ENCODE measurements at regions not wholly inside any gene's neighbourhood (a gene's known extent, or its start where the extent isn't known, plus 50 kb on each side); places are given as distances from the start of the nearest gene placed in this dataset.

- TF ChIP-seq PAX5 (IDR thresholded peaks at IDR 0.05; ENCODE audit: insufficient read depth, low read length, severe bottlenecking) (no peak), SPI1 (IDR thresholded peaks at IDR 0.05; ENCODE audit: low read depth, low read length) (no peak), TAF1 (IDR thresholded peaks at IDR 0.05; ENCODE audit: low read depth, low read length) (no peak)
- no peak for DNase-seq (ENCODE audit: insufficient read length, low spot score)
- FAIRE-seq, result no peak
Measured at GRCh38 chr15:69809421-69809820, 288.3 kb downstream of the TLE3 start.

GRCh38 chr15:69810431-69811354 lies 287.0 kb downstream of the TLE3 start:
- no peak for TF ChIP-seq SPI1 (IDR thresholded peaks at IDR 0.05; ENCODE audit: low read depth, low read length)
- no peak for TF ChIP-seq POLR2A (IDR thresholded peaks at IDR 0.05; ENCODE audit: low read depth, low read length)
- no peak for TF ChIP-seq TAF1 (IDR thresholded peaks at IDR 0.05; ENCODE audit: low read depth, low read length)
- TF ChIP-seq POU2F2 (IDR thresholded peaks at IDR 0.05; ENCODE audit: low read depth, low read length), result no peak
- no peak for TF ChIP-seq POLR2AphosphoS5 (IDR thresholded peaks at IDR 0.05; ENCODE audit: low read depth, low read length)
- TF ChIP-seq PAX5 (IDR thresholded peaks at IDR 0.05; ENCODE audit: insufficient read depth, low read length, severe bottlenecking), result no peak
- DNase-seq (ENCODE audit: insufficient read length, low spot score) (no peak), FAIRE-seq (no peak)

DNA sequence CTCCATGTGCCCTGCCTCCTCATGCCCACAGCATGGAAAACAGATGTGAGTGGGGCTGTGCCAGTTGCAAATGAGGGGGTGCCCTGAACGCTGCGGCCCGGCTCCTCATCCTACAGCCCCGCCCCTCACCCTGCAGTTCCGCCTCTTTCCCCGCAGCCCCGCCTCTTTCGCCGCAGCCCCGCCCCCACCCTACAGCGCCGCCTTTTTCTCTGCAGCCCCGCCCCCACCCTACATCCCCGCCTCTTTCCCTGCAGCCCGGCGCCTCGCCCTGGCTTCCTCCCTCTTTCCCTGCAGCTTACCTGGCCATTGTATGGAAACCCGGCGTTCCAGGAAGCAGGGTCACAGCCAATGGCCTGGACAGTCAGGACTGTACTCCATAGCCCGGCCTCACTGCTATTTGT lies 284.9 kb downstream of the TLE3 start:
- no peak for DNase-seq (ENCODE audit: insufficient read length, low spot score)
- TF ChIP-seq POLR2A (IDR thresholded peaks at IDR 0.05; ENCODE audit: low read depth, low read length), result no peak
- no peak for TF ChIP-seq SPI1 (IDR thresholded peaks at IDR 0.05; ENCODE audit: low read depth, low read length)
- TF ChIP-seq TAF1 (IDR thresholded peaks at IDR 0.05; ENCODE audit: low read depth, low read length), result no peak
- TF ChIP-seq POU2F2 (IDR thresholded peaks at IDR 0.05; ENCODE audit: low read depth, low read length), result no peak
- no peak for TF ChIP-seq PAX5 (IDR thresholded peaks at IDR 0.05; ENCODE audit: insufficient read depth, low read length, severe bottlenecking)
- no peak for TF ChIP-seq POLR2AphosphoS5 (IDR thresholded peaks at IDR 0.05; ENCODE audit: low read depth, low read length)
- no peak for FAIRE-seq

DNA sequence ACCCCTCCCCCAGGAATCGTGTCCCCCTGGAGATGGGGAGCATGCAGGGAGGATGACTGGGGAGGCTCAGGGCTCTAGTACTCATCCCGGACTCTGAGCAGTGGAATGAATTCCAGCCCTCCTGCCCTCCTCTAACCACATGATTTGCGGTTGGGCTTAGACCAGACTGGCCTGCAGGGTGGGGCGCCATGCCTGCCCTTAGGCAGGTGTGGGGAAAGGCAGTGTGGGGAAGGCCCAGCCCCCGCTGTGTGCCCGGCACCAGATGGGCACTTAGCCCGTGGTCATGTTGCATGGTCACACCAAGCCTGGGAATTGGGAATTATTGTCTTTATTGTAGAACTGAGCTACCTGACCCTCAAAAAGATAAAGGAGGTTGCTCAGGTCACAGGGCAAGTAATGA lies 283.8 kb downstream of the TLE3 start:
- no peak for FAIRE-seq
- TF ChIP-seq PAX5 (IDR thresholded peaks at IDR 0.05; ENCODE audit: insufficient read depth, low read length, severe bottlenecking) (no peak), POU2F2 (IDR thresholded peaks at IDR 0.05; ENCODE audit: low read depth, low read length) (no peak), TAF1 (IDR thresholded peaks at IDR 0.05; ENCODE audit: low read depth, low read length) (no peak)
- DNase-seq (ENCODE audit: insufficient read length, low spot score), result no peak

DNA sequence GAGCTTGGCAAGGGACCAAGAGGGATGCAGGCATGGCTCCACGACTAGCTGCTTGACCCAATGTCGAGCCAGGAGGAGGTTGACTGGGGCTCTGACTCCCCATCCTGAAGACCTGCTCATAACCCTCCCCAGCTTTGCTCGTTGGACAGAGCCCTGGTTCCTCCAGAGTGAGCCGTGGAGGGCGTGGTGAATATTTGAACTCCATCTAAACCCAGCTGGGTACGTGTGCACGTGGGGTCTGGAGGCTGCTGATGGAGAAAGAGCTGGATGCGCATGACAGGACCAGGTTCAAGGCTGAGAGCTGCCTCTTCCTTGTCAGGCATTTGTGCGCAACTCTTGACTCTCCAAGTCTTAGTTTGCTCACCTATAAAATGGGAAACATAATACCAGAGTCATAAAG lies 282.8 kb downstream of the TLE3 start:
- FAIRE-seq (no peak), DNase-seq (ENCODE audit: insufficient read length, low spot score) (no peak)
- TF ChIP-seq PAX5 (IDR thresholded peaks at IDR 0.05; ENCODE audit: insufficient read depth, low read length, severe bottlenecking), result no peak
- no peak for TF ChIP-seq POU2F2 (IDR thresholded peaks at IDR 0.05; ENCODE audit: low read depth, low read length)
- TF ChIP-seq TAF1 (IDR thresholded peaks at IDR 0.05; ENCODE audit: low read depth, low read length), result no peak
- TF ChIP-seq POLR2AphosphoS5 (IDR thresholded peaks at IDR 0.05; ENCODE audit: low read depth, low read length), result no peak
- TF ChIP-seq SPI1 (IDR thresholded peaks at IDR 0.05; ENCODE audit: low read depth, low read length), result no peak
- no peak for TF ChIP-seq POLR2A (IDR thresholded peaks at IDR 0.05; ENCODE audit: low read depth, low read length)

DNA sequence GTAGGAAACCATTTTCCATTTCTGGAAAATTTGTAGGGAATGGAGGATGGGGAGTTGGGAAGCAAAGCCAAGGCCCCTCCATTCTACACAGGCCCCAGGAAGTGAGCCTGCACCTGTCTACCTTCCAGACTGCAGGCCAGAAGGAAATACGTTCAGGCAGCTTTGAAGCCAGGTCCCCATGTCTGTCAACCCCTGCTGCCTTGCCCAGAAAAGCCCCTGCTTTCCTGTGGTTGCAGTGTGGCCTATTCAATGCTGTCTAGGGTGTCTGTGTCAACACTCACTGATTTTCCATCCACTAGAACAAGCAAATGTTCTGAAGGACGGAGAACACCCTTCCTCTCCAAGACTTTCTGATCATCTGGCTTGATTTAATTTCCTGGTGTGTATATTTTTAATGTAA lies 281.9 kb downstream of the TLE3 start:
- TF ChIP-seq POU2F2 (IDR thresholded peaks at IDR 0.05; ENCODE audit: low read depth, low read length) (no peak), PAX5 (IDR thresholded peaks at IDR 0.05; ENCODE audit: insufficient read depth, low read length, severe bottlenecking) (no peak), POLR2A (IDR thresholded peaks at IDR 0.05; ENCODE audit: low read depth, low read length) (no peak), SPI1 (IDR thresholded peaks at IDR 0.05; ENCODE audit: low read depth, low read length) (no peak), TAF1 (IDR thresholded peaks at IDR 0.05; ENCODE audit: low read depth, low read length) (no peak), POLR2AphosphoS5 (IDR thresholded peaks at IDR 0.05; ENCODE audit: low read depth, low read length) (no peak)
- FAIRE-seq (no peak), DNase-seq (ENCODE audit: insufficient read length, low spot score) (no peak)

GRCh38 chr15:69816522-69816921 lies 281.2 kb downstream of the TLE3 start:
- FAIRE-seq (no peak), DNase-seq (ENCODE audit: insufficient read length, low spot score) (no peak)
- no peak for TF ChIP-seq POLR2AphosphoS5 (IDR thresholded peaks at IDR 0.05; ENCODE audit: low read depth, low read length)
- no peak for TF ChIP-seq POLR2A (IDR thresholded peaks at IDR 0.05; ENCODE audit: low read depth, low read length)
- TF ChIP-seq POU2F2 (IDR thresholded peaks at IDR 0.05; ENCODE audit: low read depth, low read length), result no peak
- no peak for TF ChIP-seq SPI1 (IDR thresholded peaks at IDR 0.05; ENCODE audit: low read depth, low read length)
- no peak for TF ChIP-seq PAX5 (IDR thresholded peaks at IDR 0.05; ENCODE audit: insufficient read depth, low read length, severe bottlenecking)
- TF ChIP-seq TAF1 (IDR thresholded peaks at IDR 0.05; ENCODE audit: low read depth, low read length), result no peak

GRCh38 chr15:69818529-69818928 lies 279.2 kb downstream of the TLE3 start:
- DNase-seq (ENCODE audit: insufficient read length, low spot score) (no peak), FAIRE-seq (no peak)
- no peak for TF ChIP-seq POLR2A (IDR thresholded peaks at IDR 0.05; ENCODE audit: low read depth, low read length)

DNA sequence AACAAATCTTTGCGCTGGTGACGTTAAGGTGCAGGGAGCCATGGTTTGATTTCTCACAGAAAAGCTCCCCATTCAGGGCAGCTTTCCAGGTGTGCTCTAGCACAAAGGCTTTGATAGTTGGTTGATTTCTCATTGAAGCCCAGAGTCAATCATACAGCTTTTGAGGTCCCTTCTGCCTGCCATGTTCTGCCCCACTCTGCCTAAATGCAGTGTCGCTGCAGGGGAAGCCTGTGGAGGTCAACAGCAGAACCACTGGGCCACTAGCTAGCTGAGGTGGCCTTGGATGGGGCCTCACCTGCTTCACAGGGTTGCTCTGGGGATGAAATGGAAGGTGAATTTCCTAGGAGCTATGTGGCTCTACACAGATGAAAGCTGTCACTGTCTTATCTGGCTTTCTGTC lies 278.3 kb downstream of the TLE3 start:
- DNase-seq (ENCODE audit: insufficient read length, low spot score), result no peak
- TF ChIP-seq POU2F2 (IDR thresholded peaks at IDR 0.05; ENCODE audit: low read depth, low read length) (no peak), TAF1 (IDR thresholded peaks at IDR 0.05; ENCODE audit: low read depth, low read length) (no peak), POLR2A (IDR thresholded peaks at IDR 0.05; ENCODE audit: low read depth, low read length) (no peak), POLR2AphosphoS5 (IDR thresholded peaks at IDR 0.05; ENCODE audit: low read depth, low read length) (no peak), SPI1 (IDR thresholded peaks at IDR 0.05; ENCODE audit: low read depth, low read length) (no peak), PAX5 (IDR thresholded peaks at IDR 0.05; ENCODE audit: insufficient read depth, low read length, severe bottlenecking) (no peak)
- FAIRE-seq, result no peak

DNA sequence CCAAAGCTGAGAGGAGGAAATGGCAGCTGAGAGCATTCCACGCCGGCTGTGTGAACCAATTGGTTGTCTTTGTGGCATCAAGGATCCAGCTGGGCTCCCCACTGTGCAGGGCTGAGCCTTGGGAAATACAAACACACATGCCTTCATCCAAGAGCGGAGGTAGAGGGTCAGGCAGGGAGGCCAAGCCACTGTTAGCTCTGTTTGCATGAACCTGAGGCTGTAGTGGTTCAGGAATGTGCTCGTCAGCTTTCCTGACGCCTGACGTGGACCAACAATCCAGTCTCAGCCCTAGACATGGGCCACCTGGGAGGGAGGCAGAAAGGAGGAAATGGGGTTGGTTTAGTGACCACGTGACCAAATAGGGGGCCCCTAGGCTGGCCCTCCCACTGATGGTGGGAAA lies 276.9 kb downstream of the TLE3 start:
- DNase-seq (ENCODE audit: insufficient read length, low spot score), result no peak
- TF ChIP-seq POU2F2 (IDR thresholded peaks at IDR 0.05; ENCODE audit: low read depth, low read length) (no peak), TAF1 (IDR thresholded peaks at IDR 0.05; ENCODE audit: low read depth, low read length) (no peak), POLR2AphosphoS5 (IDR thresholded peaks at IDR 0.05; ENCODE audit: low read depth, low read length) (no peak), POLR2A (IDR thresholded peaks at IDR 0.05; ENCODE audit: low read depth, low read length) (no peak), SPI1 (IDR thresholded peaks at IDR 0.05; ENCODE audit: low read depth, low read length) (no peak), PAX5 (IDR thresholded peaks at IDR 0.05; ENCODE audit: insufficient read depth, low read length, severe bottlenecking) (no peak)
- no peak for FAIRE-seq
